ENCODE measurements at regions not wholly inside any gene's neighbourhood (a gene's known extent, or its start where the extent isn't known, plus 50 kb on each side); places are given as distances from the start of the nearest gene placed in this dataset.
"Not testable (repeated sequence)": the region's sequence is repeated elsewhere in the genome, so short reads cannot be mapped to it uniquely, and the experiment has no call there.

GRCh38 chr10:26621243-26621888 is 76.1 kb upstream of the PDSS1 start:
- DNase-seq, result no peak
- Mint-ChIP-seq H3K36me3 (no peaks in the 10 kb centered on the region), H3K27me3 (ENCODE audit: low read depth in 3 of 3) (peaks cover 10 to 16% (median 16%) of the 10 kb centered on the region in 3 donors), H3K4me1 (peaks cover 0 to 5% of the 10 kb centered on the region in 2 donors), H3K9me3 (peaks cover 0 to 2% (median 0%) of the 10 kb centered on the region in 6 donors), H3K4me3 (no peak overlapping the region), H3K27ac (no peak overlapping the region)

- H3K4me1 Mint-ChIP-seq, result peaks cover 0 to 5% of the 10 kb centered on the region in 2 donors
- peak overlapping the region in 2 of 5 donors; percentile 22 to 24 for H3K4me3 Mint-ChIP-seq
- peaks cover 0 to 2% (median 0%) of the 10 kb centered on the region in 6 donors for H3K9me3 Mint-ChIP-seq
- peaks cover 10 to 18% (median 16%) of the 10 kb centered on the region in 3 donors for H3K27me3 Mint-ChIP-seq (ENCODE audit: low read depth in 3 of 3)
- H3K27ac Mint-ChIP-seq, result no peak overlapping the region
- no peaks in the 10 kb centered on the region for H3K36me3 Mint-ChIP-seq
- peak in 2 of 3 donors; percentile 1 to 2 for DNase-seq
These were observed 75.4 kb upstream of the PDSS1 start for GRCh38 chr10:26621889-26622711.

- Mint-ChIP-seq H3K36me3 (no peaks in the 10 kb centered on the region), H3K4me1 (peaks cover 0 to 5% of the 10 kb centered on the region in 2 donors), H3K27me3 (ENCODE audit: low read depth in 3 of 3) (peaks cover 10 to 24% (median 16%) of the 10 kb centered on the region in 3 donors), H3K9me3 (peaks cover 0 to 2% (median 0%) of the 10 kb centered on the region in 6 donors), H3K27ac (no peak overlapping the region), H3K4me3 (peak overlapping the region in 1 of 5 donors; percentile 20)
- DNase-seq, result no peak
These were observed 74.6 kb upstream of the PDSS1 start for GRCh38 chr10:26622891-26623290.

GRCh38 chr10:26624006-26624405 is 73.5 kb upstream of the PDSS1 start:
- no peaks in the 10 kb centered on the region for H3K36me3 Mint-ChIP-seq
- no peak for DNase-seq
- peaks cover 10 to 24% (median 18%) of the 10 kb centered on the region in 3 donors for H3K27me3 Mint-ChIP-seq (ENCODE audit: low read depth in 3 of 3)
- H3K4me1 Mint-ChIP-seq, result peaks cover 0 to 5% of the 10 kb centered on the region in 2 donors
- no peak overlapping the region for H3K27ac Mint-ChIP-seq
- H3K4me3 Mint-ChIP-seq, result no peak overlapping the region
- H3K9me3 Mint-ChIP-seq, result peaks cover 0 to 2% (median 0%) of the 10 kb centered on the region in 6 donors

- Mint-ChIP-seq H3K9me3 (peaks cover 0 to 2% (median 0%) of the 10 kb centered on the region in 6 donors), H3K27me3 (ENCODE audit: low read depth in 3 of 3) (peaks cover 12 to 28% (median 19%) of the 10 kb centered on the region in 3 donors), H3K36me3 (no peaks in the 10 kb centered on the region), H3K4me1 (peaks cover 0 to 5% of the 10 kb centered on the region in 2 donors), H3K27ac (no peak overlapping the region), H3K4me3 (no peak overlapping the region)
- DNase-seq, result no peak
These were observed 71.4 kb upstream of the PDSS1 start for GRCh38 chr10:26626066-26626465.

GRCh38 chr10:26627324-26627723 is 70.2 kb upstream of the PDSS1 start:
- Mint-ChIP-seq H3K36me3 (no peaks in the 10 kb centered on the region), H3K4me1 (no peaks in the 10 kb centered on the region), H3K9me3 (peaks cover 0 to 4% (median 0%) of the 10 kb centered on the region in 6 donors), H3K27ac (no peak overlapping the region), H3K4me3 (no peak overlapping the region), H3K27me3 (ENCODE audit: low read depth in 3 of 3) (peaks cover 14 to 25% (median 15%) of the 10 kb centered on the region in 3 donors)
- DNase-seq, result no peak

GRCh38 chr10:26628395-26628794 is 69.1 kb upstream of the PDSS1 start:
- Mint-ChIP-seq H3K36me3 (no peaks in the 10 kb centered on the region), H3K4me3 (no peak overlapping the region), H3K27me3 (ENCODE audit: low read depth in 3 of 3) (peaks cover 14 to 21% (median 15%) of the 10 kb centered on the region in 3 donors), H3K9me3 (peaks cover 0 to 4% (median 1%) of the 10 kb centered on the region in 6 donors), H3K4me1 (no peaks in the 10 kb centered on the region), H3K27ac (no peak overlapping the region)
- DNase-seq, result no peak

GRCh38 chr10:26632171-26632570 is 65.3 kb upstream of the PDSS1 start:
- not testable (repeated sequence) for H3K9me3 Mint-ChIP-seq, H3K27ac Mint-ChIP-seq, H3K36me3 Mint-ChIP-seq

GRCh38 chr10:26634111-26634510 is 63.4 kb upstream of the PDSS1 start:
- not testable (repeated sequence) for H3K36me3 Mint-ChIP-seq; H3K27me3 Mint-ChIP-seq (ENCODE audit: low read depth in 3 of 3); H3K27ac Mint-ChIP-seq; DNase-seq; H3K4me1 Mint-ChIP-seq; H3K9me3 Mint-ChIP-seq; H3K4me3 Mint-ChIP-seq

More at GRCh38 chr10:26632171-26632570, 65.3 kb upstream of the PDSS1 start:
- H3K27me3 Mint-ChIP-seq (ENCODE audit: low read depth in 3 of 3), result peaks cover 3 to 10% (median 4%) of the 10 kb centered on the region in 3 donors
- not testable (repeated sequence) for DNase-seq, H3K4me1 Mint-ChIP-seq, H3K4me3 Mint-ChIP-seq

GRCh38 chr10:26637521-26638275 is 59.8 kb upstream of the PDSS1 start:
- Mint-ChIP-seq H3K27ac (no peak overlapping the region), H3K36me3 (no peaks in the 10 kb centered on the region), H3K9me3 (peaks cover 0 to 4% (median 0%) of the 10 kb centered on the region in 6 donors), H3K27me3 (ENCODE audit: low read depth in 3 of 3) (peaks cover 0 to 3% (median 0%) of the 10 kb centered on the region in 3 donors), H3K4me1 (no peaks in the 10 kb centered on the region), H3K4me3 (no peak overlapping the region)
- no peak for DNase-seq

- no peak overlapping the region for H3K27ac Mint-ChIP-seq
- H3K4me1 Mint-ChIP-seq, result no peaks in the 10 kb centered on the region
- no peaks in the 10 kb centered on the region for H3K36me3 Mint-ChIP-seq
- H3K27me3 Mint-ChIP-seq (ENCODE audit: low read depth in 3 of 3), result peaks cover 0 to 7% (median 0%) of the 10 kb centered on the region in 3 donors
- H3K9me3 Mint-ChIP-seq, result peaks cover 0 to 2% (median 0%) of the 10 kb centered on the region in 6 donors
- no peak for DNase-seq
- no peak overlapping the region for H3K4me3 Mint-ChIP-seq
These were observed 57.1 kb upstream of the PDSS1 start for GRCh38 chr10:26640391-26640790.

GRCh38 chr10:26642896-26643653 is 54.4 kb upstream of the PDSS1 start:
- no peaks in the 10 kb centered on the region for H3K4me1 Mint-ChIP-seq
- DNase-seq, result no peak
- H3K9me3 Mint-ChIP-seq, result peaks cover 0 to 2% (median 0%) of the 10 kb centered on the region in 6 donors
- no peak overlapping the region for H3K4me3 Mint-ChIP-seq
- H3K36me3 Mint-ChIP-seq, result no peaks in the 10 kb centered on the region
- H3K27ac Mint-ChIP-seq, result no peak overlapping the region
- peaks cover 0 to 7% (median 0%) of the 10 kb centered on the region in 3 donors for H3K27me3 Mint-ChIP-seq (ENCODE audit: low read depth in 3 of 3)

- Mint-ChIP-seq H3K27me3 (ENCODE audit: low read depth in 3 of 3) (peaks cover 2 to 14% (median 4%) of the 10 kb centered on the region in 3 donors), H3K4me3 (no peak overlapping the region), H3K36me3 (no peaks in the 10 kb centered on the region), H3K9me3 (no peaks in the 10 kb centered on the region), H3K27ac (no peak overlapping the region), H3K4me1 (no peaks in the 10 kb centered on the region)
- no peak for DNase-seq
These were observed 49.8 kb upstream of the PDSS1 start for GRCh38 chr10:26647602-26648244.

Measured in immature natural killer cell (primary cell).